Neural cell (in vitro differentiated cells): ENCODE measurements at regions not wholly inside any gene's neighbourhood (a gene's known extent, or its start where the extent isn't known, plus 50 kb on each side); places are given as distances from the start of the nearest gene placed in this dataset.
"Not testable (repeated sequence)": the region's sequence is repeated elsewhere in the genome, so short reads cannot be mapped to it uniquely, and the experiment has no call there.

Experiments
- EP300 ChIP-seq: fragments of 450-650 bp; conservative IDR thresholded peaks from 2 replicates; pipeline ENCODE4 v1.6.1; 2014; ENCODE audit warnings: antibody characterized with exemption, mild to moderate bottlenecking, moderate library complexity; ENCODE audit not compliant: poor library complexity, severe bottlenecking
- EZH2 ChIP-seq: fragments of 200-600, 300-800 bp; shearing (Covaris generic), sonication (generic); IDR thresholded peaks from 2 replicates; pipeline ENCODE4 v1.6.1; 2014; ENCODE audit warnings: antibody characterized with exemption, low read length, borderline replicate concordance, mild to moderate bottlenecking; ENCODE audit not compliant: insufficient read depth, poor library complexity, severe bottlenecking
- TF ChIP-seq, protein P1 (sequence below): fragments of 450-650 bp; IDR thresholded peaks from 2 replicates; pipeline ENCODE4 v1.5.1; 2014; ENCODE audit warnings: antibody characterized with exemption, mild to moderate bottlenecking, moderate library complexity; ENCODE audit not compliant: poor library complexity, severe bottlenecking

DNA sequence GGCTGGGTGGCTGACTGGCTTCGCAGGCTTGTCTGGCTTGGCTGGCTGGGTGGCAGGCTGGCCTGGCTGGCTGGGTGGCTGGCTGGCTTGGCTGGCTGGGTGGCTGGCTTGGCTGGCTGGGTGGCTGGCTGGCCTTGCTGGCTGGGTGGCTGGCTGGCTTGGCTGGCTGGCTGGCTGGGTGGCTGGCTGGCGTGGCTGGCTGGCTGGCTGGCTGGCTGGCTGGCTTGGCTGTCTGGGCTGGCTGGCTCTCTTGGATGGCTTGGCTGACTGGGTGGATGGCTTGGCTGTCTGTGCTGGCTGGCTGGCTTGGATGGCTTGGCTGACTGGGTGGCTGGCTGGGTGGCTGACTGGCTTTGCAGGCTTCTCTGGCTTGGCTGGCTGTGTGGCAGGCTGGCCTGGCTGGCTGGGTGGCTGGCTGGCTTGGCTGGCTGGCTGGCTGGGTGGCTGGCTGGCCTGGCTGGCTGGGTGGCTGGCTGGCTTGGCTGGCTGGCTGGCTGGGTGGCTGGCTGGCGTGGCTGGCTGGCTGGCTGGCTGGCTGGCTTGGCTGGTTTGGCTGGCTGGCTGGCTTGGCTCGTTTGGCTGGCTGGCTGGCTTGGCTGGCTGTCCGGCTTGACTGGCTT is 2808.1 kb downstream of the RPIA start:
- TF ChIP-seq EP300, EZH2: not testable (repeated sequence)
- TF ChIP-seq, protein P1, sequence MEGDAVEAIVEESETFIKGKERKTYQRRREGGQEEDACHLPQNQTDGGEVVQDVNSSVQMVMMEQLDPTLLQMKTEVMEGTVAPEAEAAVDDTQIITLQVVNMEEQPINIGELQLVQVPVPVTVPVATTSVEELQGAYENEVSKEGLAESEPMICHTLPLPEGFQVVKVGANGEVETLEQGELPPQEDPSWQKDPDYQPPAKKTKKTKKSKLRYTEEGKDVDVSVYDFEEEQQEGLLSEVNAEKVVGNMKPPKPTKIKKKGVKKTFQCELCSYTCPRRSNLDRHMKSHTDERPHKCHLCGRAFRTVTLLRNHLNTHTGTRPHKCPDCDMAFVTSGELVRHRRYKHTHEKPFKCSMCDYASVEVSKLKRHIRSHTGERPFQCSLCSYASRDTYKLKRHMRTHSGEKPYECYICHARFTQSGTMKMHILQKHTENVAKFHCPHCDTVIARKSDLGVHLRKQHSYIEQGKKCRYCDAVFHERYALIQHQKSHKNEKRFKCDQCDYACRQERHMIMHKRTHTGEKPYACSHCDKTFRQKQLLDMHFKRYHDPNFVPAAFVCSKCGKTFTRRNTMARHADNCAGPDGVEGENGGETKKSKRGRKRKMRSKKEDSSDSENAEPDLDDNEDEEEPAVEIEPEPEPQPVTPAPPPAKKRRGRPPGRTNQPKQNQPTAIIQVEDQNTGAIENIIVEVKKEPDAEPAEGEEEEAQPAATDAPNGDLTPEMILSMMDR, result not testable (repeated sequence)
